Astrocyte (in vitro differentiated cells and primary cell): ENCODE measurements at regions not wholly inside any gene's neighbourhood (a gene's known extent, or its start where the extent isn't known, plus 50 kb on each side); places are given as distances from the start of the nearest gene placed in this dataset.

Source experiments
- EZH2 ChIP-seq: IDR thresholded peaks from 2 replicates; pipeline ENCODE4 v1.6.1; 2012; ENCODE audit warnings: mild to moderate bottlenecking, low read length, inconsistent platforms; ENCODE audit not compliant: insufficient read depth
- TF ChIP-seq, protein P1 (sequence below): IDR thresholded peaks from 2 replicates; pipeline ENCODE4 v1.5.1; 2011; ENCODE audit warnings: low read depth, mild to moderate bottlenecking, inconsistent platforms, low read length, moderate library complexity; ENCODE audit not compliant: insufficient read depth

DNA sequence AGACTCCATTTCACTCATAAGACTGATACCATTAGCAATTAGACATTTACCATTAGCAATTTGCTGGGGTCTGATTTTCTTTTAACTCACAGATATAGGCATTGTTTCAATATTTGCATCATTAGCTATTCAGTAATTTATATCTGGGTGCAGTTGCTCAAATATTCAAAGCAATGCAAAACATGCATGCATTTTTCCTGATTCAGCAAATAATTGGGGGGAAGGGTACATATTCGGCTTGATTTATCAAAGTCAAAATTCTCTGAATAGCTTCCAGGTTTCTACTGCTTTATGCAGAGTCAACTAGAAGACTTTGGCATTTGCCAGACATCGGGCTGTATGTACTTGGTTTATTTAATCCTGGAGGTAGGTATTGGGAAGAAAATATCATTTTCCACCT, 315.6 kb upstream of the NR2F2 start:
- TF ChIP-seq, protein P1, sequence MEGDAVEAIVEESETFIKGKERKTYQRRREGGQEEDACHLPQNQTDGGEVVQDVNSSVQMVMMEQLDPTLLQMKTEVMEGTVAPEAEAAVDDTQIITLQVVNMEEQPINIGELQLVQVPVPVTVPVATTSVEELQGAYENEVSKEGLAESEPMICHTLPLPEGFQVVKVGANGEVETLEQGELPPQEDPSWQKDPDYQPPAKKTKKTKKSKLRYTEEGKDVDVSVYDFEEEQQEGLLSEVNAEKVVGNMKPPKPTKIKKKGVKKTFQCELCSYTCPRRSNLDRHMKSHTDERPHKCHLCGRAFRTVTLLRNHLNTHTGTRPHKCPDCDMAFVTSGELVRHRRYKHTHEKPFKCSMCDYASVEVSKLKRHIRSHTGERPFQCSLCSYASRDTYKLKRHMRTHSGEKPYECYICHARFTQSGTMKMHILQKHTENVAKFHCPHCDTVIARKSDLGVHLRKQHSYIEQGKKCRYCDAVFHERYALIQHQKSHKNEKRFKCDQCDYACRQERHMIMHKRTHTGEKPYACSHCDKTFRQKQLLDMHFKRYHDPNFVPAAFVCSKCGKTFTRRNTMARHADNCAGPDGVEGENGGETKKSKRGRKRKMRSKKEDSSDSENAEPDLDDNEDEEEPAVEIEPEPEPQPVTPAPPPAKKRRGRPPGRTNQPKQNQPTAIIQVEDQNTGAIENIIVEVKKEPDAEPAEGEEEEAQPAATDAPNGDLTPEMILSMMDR = no peak
- no peak for TF ChIP-seq EZH2
